ENCODE measurements at regions not wholly inside any gene's neighbourhood (a gene's known extent, or its start where the extent isn't known, plus 50 kb on each side); places are given as distances from the start of the nearest gene placed in this dataset.

DNA sequence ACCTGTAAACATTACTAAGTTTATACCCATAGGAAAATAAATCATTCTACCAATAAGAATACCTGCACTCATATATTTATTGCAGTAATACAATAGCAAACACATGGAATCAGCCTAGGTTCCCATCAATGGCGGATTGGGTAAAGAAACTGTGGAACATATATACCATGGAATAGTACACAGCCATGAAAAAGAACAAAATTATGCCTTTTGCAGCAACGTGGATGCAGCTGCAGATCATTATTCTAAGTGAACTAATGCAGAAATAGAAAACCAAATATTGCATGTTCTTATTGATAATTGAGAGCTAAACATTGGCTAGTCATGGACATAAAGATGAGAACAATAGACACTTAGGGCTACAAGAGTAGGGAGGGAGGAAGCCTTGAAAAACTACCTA, 667.4 kb upstream of the WWC1 start:
- DNase-seq = no peak

DNA sequence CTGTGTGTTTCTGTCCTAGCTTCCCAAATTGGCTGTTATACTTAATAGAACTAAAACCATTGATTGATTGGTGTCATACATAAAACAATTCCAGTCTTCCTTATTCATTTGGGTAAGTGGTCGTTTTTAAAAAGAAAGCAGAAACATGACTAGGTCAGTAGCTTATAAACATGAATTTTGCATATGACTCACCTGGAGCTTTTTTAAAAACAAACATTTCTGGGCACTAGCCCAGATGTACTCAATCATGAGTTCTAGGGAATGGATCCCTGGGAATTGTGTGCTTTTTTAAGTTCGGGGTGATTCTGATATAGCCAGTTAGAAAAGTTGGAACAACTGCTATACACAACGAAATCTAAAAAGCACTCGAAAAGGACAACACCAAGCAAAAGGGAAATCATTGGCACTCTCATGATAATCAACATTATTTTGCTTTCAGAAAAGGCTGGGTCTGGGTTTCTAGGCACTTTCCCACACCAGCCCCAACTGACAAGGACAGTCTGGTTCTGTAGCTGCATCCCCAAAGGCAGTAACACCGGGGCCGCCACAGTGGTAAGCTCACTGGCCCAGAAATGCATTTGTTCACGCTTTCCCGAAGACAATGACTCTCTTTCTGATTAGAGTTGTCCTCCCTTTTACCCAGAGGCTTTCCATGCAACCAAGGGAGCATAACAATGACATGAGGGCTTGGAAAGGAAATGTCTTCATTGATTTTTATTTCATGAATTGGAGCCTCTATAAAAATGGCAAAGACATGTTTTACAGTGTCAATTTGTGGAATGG, 664.9 kb upstream of the WWC1 start:
- no peak for DNase-seq

DNA sequence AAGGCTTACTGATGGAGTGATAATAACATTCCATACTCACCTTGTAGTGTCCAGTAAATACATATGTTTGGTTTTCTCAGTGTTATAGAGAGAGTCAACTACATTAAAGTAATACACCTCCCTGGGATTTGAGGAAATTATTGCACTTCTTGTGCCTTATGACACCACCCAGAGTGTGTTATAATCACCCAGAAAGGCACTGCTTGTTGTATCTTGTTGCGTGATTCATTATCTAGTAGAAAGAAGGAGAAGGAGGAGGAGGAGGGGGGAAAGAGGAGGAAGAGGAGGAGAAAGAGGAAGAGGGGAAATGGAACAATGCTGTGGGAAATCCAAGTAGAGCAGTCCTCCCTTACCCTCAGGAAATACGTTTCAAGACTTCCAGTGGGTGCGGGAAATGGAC, 661.8 kb upstream of the WWC1 start:
- no peak for DNase-seq

DNA sequence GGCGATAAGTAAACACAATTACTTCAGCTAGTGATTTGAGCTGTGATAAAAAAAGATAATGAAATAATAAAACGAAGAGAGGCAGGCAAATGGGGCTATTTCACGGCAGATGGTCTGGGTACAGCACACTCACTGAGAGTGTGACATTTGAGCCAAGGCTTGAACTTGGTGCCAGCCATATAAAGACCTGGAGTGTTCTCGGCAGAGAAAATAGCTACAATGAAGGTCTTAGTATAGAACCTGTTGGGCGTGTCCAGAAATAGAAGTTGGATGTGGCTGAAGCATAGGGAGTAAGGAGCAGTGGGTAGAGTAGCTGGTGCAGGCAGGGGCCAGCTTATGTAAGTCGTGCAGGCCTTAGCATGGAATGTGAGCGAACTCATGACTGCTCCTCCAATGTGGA, 660.3 kb upstream of the WWC1 start:
- DNase-seq = no peak

DNA sequence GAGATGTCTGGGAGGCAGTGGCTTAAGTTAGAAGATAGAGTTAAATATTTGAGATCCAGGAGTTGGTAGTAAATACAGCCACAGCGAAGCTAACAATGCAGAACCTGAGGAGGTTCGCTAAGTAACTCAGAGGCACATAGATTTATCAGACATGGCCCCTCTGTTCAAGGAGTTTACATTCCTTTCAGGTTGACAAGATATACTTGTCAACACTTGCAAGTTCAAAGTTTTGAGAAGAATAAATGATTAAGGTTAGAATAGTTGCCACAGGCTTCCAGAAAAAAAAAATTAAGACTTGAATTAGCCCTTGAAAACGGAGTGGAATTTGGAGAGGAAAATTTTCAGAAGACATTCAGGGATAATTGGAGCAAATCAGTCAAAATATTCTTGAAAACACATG, 658.3 kb upstream of the WWC1 start:
- no peak for DNase-seq

DNA sequence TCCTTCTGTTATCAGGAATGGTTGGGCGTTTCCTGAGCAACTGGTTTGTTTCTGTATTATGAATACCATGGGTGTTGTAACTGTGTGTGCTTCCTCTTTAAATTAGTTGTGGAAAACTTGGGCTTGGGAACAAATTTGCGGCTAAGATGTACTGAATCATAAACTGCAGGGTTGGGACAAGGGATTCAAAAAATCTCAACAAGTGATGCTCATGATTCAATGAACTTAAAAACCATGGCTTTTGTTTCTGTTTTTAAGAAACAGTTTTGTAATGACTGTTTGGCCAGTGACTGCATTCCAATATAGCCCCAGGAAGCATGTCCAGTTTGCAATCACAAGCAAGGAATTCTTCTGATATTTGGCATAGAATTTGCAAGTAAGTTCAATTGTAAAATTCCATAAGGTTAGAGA, 657.5 kb upstream of the WWC1 start:
- DNase-seq = no peak

DNA sequence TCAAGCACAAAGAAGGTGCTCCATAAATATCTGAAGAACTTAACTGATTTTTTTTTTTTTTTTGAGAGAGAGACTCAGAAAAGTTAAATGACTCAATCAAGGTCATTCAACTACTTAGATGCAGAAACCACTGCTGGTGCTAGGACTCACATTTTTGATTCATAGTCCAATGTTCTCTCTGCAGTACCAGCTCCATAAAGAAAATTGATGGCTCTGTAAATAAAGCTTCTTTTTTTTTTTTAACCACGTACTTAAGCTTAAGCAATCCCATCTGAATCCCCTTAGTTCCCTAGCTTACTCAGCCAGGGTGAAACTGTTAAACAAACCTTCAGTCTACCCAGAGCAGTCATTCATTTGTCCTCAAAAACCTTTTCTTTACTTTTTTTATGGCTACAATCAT, 657.0 kb upstream of the WWC1 start:
- no peak for DNase-seq

DNA sequence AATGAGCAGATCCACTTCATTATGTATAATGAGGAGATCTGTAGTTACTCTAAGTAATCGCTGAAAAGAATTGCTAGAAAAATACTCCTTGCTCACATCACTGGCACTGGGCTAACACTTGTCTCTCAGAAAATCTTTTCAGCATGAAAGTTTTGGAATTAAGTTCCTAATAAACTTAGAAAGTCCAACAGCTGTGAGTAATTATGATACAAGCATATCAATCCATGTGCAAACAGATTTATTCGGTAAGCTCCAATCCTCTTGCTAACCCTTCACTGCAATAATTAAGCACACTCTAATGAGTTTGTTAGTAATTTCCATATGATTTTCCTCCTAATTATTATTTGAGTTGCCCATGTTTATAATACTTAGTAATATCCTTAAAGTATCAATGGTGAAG, 652.6 kb upstream of the WWC1 start:
- DNase-seq = no peak

DNA sequence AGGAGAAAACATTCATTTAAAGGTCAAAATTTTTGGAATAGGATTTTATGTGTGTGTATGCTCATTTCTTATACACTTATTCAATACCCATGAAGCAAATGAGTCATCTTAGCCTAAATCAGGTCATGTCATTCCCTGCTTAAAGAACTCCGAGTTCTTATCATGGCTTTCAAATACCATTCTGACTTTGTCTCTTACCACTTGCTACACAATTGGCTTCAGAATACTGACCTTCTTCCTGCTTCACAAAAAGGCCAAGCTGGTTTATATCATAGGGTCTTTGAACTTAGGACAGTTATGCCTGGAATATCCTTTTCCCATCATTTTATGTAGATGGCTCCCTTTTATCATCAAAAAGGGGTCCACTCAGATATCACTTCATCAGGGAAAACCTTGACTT, 652.2 kb upstream of the WWC1 start:
- no peak for DNase-seq

DNA sequence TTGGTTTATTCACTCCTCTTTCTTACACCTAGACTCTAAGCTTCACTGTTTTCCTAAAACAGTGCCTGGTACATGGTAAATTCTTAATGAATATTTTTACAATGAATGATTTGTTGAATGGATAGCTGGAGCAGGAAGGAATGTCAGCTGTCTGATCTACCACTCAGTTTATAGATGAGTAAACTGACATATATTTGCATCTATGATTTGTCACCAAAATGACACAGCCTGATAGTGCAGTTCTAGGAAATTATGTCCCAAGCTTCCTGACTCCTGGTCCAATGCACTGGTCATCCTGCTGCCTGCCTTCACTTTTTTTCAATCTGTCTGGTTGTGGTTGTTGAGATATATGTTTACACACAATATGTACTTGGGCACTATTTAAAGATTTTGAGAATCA, 651.7 kb upstream of the WWC1 start:
- DNase-seq = no peak

DNA sequence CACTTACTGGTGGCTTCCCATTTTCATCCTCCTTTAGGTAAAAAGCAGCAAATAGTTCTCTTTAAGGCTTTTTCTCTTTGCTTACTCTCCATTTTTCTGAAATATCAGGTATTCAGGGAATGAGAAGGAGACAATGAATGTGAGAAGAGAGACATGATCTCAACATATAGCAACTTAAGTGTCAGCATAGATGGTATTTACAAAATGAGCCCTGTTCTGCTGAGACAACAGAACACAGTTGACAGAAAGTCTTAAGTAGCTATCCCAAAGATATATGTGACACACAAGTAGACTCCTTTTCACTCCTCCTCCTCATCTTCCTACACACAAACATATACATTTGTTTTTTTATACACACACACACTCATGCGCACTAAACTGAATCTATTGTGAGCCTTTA, 649.3 kb upstream of the WWC1 start:
- DNase-seq = no peak

DNA sequence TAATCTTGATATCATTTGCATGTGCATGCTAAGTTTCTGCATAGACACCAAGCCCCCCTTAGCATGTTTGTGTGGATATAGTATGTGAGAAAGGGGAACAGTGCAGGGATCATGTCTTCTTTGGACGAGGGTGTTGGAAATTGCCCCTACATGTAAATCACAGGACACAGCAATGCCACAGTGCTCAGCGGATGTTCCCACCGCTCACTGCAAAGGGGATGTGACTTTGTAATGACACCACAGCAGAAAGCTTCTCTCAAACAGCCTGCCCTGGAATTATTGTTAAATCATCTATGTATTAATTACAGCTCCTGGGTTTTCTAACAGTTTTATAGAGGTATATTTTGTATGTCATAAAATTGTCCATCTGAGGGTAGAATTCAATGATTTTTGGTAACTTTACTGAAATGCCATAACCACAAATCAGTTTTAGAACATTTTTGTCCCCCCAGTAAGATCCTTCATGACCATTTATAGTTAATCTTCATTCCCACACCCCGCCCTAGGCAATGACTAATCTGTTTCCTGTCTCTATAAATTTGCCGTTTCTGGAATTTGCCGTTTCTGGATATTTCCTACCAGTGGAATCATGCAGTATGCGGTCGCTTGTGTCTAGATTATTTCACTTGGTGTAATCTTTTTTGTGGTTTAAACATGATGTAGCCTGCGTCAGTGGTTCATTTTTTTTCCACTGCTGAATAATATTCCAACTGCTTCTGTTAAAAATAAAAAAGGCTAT, 648.5 kb upstream of the WWC1 start:
- DNase-seq = no peak

DNA sequence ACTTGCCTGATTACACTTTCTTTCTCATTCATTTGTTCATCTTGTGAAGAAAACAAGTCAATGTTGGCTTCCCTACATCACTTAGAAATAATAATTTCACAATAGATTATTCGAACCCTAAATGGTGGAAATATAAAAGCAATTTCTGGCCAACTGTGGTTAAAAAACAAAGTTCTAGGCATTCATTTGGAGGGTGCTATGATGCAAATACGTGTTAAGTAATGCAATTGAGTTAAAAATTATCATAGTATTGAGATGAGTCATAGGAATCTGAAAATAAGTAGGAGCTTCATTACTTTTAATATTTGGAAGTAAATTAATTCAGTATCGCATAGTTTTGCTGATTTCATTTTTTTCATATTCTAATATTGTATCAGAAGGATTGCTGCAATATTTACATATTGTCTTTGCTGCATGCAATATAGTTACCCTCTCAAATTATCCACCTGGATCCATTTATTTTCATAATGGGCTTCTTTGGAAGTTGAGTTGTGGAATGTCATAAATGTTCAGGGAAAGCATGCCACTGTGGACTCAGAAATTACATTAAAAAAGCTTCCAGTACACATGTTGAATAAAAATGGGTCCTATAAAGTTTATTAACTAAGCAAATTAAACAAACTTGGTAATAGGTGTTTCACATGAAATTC, 647.7 kb upstream of the WWC1 start:
- no peak for DNase-seq

DNA sequence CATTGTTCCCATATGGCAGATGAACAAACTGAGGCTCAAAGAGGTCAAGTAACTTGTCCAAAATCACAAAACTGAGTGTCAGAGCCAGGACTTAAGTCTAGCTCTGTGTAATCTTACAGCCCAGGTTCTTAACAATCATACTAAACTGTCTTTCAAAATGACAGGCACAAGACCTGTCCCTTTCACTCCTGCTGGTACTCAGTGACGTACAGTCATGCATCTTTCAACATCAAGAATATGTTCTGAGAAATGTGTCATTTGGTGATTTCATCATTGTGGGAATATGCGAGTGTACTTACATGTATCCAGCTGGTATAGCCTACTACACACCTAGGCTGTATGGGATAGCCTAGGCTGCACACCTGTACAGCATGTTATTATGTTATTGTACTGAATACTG, 646.8 kb upstream of the WWC1 start:
- DNase-seq = no peak

DNA sequence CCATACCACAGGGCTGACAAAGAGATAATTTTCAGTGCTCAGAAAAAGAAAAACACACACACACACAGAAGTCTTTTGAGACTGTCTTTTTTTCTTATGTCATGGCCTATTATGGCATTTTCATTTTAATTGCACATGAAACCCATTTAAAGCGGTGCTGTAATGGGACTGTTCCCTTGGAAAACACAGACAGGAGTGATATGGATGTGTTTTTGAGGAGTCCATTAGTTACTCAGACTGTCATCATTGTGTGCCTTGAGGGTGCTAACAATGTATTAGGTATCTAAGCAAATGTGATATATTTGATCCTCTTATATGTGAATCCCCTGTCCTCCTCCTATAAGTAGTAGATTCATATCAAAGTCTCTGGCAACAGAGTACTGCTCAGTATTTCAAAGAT, 642.0 kb upstream of the WWC1 start:
- no peak for DNase-seq

DNA sequence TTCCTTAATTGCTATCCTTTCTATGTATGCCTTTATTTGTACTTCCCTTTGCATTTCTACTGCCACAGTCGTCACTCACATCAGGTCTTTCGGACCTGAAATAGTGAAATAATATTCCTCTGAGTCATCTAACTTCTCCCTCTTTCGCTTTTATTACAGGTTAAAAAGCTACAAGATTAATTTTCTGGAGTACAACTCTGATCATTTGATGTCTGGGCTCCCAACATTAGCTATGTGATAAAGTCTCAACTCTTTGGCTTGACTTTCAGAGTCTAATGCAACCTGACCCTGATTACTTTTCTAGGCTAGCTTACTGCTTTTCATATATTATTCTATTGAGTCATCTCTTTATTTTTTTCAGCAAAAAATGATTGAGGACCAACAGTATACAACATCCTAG, 638.8 kb upstream of the WWC1 start:
- DNase-seq = no peak

DNA sequence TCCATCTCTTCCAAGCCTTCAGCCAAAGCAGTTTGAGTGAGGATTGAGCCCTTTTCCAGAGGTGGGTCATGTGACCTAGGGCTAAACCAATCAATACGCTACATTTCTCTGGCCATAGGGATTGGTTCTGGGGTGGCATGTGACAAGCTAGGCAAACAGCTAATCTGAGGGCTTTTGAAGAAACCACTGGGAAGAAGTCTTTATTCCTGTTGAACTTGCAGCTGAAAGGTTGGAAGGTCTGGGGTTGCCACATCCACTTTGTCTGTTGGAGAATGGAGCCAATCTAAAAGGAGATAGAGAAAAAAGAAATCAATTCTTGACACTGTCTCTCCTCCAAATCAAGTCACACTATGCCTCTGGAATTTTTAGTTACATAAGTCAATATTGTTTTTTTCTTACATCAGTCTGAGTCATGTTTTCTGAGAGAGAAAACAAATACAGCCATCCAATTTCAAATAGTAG, 637.8 kb upstream of the WWC1 start:
- no peak for DNase-seq

DNA sequence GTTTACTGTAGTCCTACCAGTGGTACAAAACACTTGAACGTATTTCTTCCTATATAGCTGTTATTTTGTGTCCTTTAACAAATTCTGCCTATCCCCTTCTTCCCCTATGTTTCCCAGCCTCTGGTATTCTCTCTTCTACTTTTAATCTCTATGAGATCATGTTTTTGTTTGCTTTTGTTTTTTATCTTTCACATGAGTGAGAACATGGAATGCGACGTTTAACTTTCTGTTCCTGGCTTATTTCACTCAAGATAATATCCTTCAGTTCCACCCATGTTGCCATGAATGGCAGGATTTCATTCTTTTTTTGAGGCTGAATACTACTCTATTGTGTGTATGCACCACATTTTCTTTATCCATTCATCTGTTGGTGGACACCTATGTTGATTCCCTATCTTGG, 634.4 kb upstream of the WWC1 start:
- DNase-seq = no peak

DNA sequence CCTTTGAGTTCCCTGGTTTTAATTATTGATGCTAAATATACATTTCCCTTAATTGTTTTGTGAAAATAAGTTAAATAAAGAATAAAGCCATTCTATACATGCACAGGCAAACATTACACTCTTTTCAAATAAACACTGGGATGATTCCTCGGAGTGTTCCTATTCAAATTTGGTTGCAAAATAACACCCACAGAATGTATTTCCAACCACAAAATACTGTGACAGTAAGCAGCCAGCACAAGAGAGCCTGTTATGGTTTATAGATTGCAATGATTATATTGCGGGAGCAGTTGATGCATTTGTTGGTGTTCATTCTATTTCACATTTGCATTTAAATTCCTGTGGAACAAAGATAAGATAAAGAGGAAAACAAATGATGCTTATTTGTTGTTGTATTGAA, 632.6 kb upstream of the WWC1 start:
- no peak for DNase-seq

DNA sequence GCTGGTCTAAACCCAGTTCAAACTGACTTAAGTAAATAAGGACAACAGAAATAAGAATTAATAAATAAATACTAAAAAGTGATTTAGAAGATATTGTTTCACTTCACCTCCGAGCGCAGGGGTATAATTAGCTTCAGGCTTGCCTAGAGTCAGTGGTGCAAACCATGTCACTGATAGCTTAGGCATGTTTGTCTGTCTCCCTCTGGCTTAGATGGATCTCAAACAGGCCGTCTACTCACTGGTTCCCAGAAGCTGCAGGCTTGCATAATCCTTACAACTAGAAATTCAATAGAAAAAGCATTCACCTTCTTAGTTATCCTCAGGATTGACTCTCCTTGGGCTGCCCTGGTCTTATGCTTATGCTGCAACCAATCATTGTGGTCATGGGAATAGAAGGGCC, 629.8 kb upstream of the WWC1 start:
- no peak for DNase-seq

DNA sequence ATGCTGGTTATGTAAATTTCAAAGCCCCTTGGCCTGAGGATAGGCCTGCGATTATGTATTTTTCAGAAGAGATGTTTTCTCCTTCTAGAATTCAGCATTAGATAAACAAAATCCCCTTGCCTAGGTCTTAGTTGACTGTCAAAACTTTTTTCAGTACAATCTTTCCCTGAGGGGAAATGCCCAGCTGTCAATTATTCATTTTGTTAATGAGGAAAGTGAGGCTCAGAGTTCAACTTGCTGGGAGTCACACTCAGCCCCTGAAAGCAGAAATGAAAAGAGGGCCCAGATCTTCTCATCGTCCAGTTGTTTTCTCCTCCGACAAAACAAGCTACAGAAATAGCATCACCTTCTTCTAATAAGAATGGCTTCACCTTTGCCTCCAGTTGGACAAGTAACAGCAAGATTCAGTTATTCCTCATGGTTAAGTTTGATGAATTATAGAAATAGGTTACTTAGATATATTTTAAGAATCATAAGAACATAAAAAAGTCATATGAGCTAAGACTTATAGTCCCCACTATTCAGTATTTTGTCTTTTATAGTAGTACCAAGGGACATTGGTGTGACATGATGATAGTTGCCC, 627.1 kb upstream of the WWC1 start:
- DNase-seq = no peak

DNA sequence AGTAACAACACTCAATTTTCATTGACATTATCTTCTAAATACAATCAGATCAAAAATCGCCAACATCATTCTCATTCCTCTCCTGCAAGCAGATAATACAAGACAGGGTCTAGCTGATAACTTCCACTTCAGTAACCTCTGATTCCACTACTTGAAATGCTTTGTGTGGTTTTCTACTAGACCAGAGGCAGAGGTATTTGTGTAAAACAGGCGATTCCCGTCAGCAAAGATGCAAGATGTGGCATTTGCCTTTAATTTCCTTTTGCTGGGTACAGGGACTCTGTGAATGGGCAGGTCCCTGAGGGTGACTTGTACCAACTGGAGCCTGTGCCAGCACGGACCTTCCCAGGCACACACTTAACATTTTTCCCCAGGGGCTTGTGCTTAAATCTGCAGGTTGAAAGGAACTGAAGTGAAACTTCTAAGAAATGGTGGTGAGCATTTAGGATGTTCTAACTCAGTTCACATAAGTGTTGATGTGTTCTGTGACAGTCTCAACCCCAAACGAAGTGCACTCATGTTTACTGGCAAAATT, 625.5 kb upstream of the WWC1 start:
- DNase-seq = no peak

DNA sequence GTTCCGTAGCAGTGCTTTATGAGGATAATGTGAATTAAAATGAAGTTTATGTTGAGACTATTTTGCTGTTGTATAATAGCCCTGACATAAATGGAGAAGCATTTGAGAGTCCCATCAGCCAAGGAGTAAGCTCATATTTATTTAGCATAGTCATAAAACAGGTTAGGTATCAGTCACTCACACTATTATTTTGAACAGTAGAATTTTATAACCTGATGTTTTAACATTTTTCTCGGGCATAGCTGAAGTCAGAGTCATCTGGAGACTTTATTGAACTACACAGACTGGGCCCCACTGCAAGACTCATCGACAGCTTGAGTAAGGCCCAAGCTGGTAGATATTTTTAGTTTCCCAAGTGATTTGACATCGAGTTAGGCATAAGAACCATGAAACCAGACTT, 620.3 kb upstream of the WWC1 start:
- DNase-seq = no peak

DNA sequence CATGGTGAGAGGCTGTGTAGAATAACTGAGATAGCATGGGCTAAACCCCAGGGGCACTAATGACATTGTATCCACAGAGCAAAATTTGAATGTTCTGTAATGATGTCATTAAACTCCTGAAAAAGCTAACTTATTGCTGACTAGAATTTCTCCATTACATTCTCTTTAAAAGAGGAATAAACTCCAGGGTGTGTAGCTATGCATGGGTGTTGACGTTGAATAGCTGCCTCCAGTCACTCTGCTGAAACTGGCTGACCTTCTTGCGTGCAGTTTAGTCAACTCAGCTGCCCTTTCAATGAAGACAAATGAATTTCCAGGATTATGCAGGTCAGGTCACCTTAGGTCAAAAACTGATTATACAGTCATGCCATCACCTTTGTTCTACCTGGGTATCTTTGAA, 617.5 kb upstream of the WWC1 start:
- DNase-seq = no peak

All from bone marrow (tissue), 2 donors.